Left hindlimb (tissue), 1 donor: ENCODE measurements at regions not wholly inside any gene's neighbourhood (a gene's known extent, or its start where the extent isn't known, plus 50 kb on each side); places are given as distances from the start of the nearest gene placed in this dataset.
"Not testable (repeated sequence)": the region's sequence is repeated elsewhere in the genome, so short reads cannot be mapped to it uniquely, and the experiment has no call there.

Experiments
- DNase-seq: peaks from one replicate; pipeline ENCODE4 v3.0.0-alpha.2; 2018

DNA sequence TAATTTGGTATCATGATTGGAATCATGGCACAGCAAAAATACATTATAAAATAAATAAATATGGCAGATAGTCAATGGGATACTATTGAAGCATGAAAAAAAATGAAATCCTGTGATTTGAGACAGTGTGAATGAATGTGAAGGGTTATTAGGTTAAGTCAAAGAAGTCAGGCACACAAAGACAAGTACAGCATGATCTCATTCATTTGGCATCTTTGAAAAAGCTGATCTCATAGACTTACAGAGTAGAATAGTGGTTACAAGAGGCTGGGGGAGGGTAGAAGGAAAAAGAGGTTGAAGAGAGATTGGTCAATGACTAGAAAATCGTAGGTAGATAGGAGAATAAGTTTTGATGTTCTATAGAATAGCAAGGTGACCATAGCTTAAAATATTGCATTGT, 295.1 kb upstream of the SLITRK5 start:
- DNase-seq = no peak

DNA sequence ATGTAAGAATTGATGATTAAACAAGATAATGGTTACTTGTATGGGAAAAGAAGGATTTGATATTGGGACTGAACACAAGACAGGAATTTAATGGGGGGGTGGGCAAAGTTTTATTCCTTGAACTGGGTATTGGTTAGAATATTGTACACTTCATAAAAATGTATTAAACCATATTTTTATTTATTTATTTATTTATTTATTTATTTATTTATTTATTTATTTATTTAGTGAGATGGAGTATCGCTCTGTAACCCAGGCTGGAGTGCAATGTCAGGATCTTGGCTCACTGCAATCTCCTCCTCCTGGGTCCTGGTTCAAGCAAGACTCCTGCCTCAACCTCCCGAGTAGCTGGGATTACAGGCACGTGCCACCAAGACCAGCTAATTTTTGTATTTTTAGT, 287.1 kb upstream of the SLITRK5 start:
- DNase-seq = no peak

DNA sequence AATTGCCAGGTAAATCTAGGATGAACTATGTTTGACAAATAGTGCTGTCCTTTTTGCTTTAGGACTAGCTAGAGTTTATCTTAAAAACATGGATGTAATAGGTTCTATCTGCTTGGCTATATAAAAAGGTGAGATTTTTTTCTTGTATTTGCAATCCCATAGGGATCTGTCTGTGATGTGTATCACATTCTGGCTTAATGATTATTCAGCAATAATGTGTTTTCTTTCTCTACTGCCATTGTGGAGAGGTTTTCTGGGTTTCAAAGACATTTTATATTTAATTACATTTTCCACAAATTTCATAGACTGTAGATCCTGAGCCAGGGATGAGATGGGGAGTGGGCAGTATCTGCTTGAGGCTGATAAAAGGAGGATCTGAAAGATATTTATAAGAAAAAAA, 277.8 kb upstream of the SLITRK5 start:
- DNase-seq = no peak

DNA sequence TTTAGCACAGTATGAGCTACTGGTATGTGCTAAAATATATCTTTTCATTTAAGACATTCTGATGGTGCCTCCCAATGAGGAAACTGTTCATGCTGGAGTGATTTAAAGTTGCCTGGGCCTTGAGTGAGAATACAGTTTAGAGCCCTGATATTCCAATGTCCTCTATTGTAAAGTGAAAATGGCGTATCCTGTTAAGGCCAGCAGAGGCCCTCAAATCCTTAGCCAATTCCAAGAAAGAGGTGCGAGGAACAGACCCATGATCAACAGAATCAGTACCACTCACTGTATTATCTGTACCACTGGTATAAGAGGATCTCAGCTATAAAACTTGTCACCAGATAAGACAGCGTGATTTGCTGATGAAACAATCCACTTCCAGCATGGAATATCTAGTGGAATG, 273.1 kb upstream of the SLITRK5 start:
- no peak for DNase-seq

DNA sequence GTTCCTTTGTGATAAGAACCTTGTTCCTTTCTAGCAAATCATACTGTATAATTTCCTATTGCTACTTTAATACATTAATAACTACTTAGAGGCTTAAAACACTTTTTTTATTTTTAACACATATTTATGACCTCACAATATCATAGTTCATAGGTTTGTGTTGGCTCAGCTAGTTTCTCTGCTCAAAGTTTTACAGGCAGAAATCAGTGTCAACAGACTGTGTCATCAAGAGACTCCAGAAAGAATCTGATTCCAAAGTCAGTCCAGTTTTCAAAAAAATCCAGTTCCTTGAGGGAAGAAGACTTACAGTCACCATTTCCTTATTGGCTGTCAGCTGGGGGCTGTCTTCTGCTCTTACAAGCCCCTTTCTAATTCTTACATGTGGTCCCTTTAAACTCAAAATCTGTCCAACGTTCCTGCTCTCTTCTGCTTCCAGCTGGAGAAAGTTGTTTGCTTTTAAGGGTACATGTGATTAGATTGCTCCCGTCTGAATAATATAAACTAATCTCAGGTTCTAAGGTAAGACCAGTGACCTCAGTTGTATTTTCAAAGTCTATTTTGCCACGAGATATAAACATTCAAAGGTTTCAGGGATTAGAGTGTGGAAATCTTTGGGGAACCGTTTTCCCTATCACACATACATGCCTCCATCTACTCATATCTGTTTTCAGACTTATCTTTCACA, 267.3 kb upstream of the SLITRK5 start:
- DNase-seq = no peak

DNA sequence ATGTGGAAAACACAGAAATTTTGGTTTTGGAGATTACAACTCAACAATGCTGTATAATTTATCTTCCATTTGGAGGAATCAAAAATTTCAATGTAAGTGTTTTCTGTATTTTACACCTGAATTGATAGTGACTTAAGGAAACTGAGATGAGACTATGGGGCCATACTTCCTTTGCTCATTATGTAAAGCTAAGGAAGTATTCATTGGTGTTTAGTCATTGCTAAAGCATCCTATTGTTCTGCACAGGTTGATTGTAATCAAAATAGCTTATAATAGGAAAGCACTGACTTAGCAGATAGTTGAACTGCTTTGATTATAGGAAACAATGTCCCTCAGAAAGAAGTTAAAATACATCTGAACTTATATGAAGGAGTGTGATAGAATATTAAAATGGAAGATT, 244.4 kb upstream of the SLITRK5 start:
- DNase-seq = no peak

DNA sequence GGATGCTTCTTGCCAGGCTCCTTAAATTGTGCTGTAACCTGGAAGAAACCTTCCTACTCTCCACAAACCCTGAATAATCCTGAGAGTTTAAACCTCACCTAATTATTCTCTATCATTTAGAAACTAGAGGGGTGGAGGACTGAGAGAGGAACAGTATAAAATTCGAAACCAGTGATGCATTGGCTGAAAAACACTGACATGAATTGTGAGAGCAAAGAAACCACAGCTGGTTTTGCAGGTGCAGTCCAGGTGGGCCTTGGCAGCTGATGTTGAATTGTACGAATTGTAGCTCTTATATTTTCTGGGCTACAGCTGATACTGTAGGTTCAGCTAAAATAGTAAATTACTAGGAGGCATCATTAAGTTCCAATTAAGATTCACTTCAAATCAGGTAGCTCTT, 227.0 kb upstream of the SLITRK5 start:
- no peak for DNase-seq

DNA sequence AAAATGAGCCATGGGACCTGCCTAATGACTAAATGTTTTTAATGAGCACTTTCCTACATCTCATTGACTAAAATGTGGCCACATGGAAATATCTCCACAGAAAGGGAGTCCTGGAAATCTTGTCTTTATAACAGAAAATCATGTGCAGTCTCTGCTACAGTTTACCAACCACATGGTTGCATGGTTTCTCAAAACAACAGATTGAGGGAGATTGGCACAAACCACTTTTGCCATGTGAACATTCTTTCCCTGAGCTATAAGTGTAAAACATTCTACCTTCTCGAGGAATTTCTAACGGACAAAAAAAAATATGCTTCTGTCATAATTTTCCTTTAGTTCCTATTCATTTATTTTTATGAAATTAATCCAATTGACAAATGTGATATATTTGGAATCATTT, 218.9 kb upstream of the SLITRK5 start:
- DNase-seq = no peak

DNA sequence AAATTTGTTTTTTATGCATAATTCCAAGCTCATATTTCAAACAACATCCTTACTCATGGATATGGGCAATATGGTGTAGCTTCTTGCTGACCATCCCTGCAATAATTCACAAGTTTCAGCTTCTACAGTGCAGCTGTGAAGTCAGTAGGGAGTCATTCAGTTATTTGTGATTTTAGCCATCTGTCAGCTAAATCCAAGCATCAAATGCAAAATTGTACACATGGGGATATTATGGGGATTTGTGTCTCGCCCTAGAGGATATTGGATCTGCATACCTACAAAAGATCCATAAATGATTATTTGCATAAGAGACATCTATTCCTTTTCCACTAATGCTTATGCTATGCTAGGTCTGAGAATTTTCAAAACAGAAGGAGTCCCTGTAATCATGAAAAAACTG, 217.9 kb upstream of the SLITRK5 start:
- DNase-seq = no peak

DNA sequence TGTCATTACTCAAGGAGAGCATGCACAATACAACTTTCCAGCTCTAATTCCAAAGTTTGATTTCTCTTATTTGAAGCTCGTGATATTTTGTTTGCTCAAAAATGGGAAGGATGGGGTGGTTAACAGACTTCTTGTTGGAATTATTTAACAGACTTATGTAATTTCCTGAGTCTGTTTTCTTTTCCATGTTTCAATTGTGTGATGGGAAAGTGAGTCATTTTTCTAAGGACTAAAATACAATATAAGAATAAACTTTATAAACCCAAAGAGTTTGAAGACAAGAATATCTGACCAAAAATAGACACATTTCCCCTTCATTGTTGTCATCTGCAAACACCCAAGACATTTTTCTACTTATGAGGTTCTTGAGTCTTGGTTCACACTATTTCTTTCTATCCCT, 211.8 kb upstream of the SLITRK5 start:
- no peak for DNase-seq

DNA sequence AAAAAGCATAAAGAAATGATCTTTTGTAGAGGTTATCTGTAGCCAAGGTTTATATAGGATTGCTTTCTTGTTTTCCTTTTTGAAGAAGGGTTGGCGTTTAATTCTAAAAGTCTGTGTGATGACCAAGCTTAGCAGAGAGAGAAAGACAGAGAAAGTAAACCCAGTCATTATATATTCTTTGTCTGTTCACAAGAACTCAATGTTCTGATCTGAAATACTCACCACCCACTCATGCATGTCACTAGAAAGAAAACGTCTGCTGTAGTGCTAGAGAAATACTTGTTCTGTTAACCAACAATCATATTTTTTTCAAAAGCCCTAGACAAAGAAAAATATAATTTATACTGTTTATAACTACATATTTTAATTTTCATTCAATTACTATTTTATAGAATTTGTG, 173.7 kb upstream of the SLITRK5 start:
- no peak for DNase-seq

DNA sequence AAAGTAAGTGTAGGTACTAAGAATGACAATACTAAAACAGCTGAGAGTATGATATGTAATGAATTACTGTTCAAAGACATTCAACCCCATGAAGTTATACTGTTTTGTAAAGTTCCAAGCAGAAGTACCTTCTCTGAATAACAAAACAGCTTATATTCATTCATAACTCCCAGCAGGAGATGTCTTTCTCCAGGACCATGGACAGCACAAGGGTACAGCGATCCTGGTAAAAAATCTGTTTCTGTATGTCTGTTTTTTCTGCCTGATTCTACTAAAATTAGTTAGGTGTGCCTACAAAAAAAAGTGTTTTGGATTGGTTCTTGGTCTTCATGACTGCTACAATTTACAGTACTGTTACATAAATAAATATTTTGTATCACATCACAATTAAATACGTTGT, 172.5 kb upstream of the SLITRK5 start:
- peak; percentile 31 for DNase-seq

DNA sequence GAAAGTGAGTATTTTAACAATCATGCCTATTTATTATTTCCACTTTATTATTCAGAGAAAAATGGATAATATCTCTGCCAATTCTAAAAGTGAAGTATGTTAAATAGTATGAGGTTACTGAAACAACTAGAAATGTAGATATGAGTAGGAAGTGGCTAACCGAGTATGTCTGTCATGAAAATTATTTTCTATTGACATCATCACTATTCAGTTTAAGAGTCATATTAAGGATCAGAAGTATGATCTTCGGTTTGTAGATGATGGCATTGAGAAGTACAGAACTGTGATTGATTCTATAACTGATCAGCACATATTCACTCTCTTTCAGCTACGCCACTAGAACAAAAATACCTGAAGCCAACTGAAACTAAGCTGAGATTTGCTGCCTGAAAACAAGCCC, 146.4 kb upstream of the SLITRK5 start:
- no peak for DNase-seq

DNA sequence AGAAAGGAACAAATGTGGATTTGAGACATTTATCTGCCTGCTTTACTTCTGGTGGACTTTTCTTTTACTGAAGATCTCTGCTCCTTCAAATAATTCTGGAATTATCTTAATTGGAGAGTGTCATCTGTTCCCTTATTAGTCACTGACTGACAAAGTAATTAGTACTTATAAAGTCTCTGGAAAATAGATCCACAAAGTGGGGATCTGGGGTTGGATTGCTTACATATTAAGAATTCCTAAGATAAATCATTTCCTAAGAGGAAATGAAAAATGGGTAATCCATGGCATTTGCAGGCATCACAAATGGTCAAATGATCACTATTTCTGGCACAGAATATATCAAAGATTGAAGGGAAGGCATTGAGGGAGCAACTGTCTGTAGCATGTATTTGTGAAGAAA, 137.4 kb upstream of the SLITRK5 start:
- DNase-seq = no peak

DNA sequence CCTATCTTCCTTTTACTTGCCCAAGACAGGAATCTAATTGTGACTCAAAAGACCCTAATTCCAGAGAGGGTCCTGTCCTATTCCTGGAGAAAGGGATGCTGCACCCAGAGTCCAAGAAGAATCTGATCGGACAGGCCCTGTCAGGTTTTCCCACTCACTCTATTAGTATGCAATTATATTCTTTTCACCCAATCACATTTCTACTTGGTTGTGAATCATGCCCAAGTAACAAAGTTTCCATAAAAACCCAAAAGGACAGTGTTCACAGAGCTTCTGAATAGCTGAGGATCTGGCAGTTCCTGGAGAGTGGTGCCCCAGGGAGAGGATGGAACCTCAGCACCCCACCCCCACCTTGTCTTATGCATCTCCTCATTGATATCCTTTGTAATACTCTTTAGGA, 135.3 kb upstream of the SLITRK5 start:
- no peak for DNase-seq

DNA sequence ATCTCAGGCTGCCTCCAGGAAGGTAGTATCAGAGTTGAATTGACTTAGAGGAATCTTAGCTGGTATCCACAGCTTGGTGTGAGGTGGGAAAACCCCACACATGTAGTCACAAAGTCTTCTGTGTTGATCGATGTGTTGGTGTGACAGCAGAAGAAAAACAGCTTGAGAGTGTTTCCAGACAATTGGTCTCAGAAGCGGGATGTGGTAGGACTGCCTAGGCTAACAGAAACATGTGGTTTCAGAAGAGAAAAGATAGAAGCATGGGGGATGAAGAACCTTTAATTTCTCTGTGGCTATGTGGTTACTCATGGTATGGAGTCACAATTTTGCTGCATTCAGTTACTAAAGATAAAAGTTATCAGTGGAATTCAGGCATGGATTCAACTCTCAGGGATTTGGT, 134.7 kb upstream of the SLITRK5 start:
- DNase-seq = peak; percentile 25

DNA sequence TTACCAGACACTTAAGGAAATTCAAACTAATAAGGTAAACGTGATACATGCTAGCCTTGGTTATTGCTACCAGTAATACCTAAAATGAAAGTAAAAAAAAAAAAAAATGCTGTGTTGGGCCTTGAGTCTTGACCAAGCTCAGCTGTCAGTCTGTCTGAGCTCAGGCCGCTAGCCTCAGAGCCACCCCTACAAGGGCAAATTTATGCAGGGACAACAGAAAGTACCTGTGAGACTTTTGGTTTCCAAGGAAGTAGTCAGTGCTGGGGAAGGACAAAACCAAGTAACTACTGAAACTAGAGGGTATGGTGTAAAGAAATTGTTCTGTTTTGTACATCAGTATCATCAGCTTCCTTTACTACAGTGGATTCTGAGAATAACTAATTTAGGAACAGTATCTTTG, 134.3 kb upstream of the SLITRK5 start:
- no peak for DNase-seq

DNA sequence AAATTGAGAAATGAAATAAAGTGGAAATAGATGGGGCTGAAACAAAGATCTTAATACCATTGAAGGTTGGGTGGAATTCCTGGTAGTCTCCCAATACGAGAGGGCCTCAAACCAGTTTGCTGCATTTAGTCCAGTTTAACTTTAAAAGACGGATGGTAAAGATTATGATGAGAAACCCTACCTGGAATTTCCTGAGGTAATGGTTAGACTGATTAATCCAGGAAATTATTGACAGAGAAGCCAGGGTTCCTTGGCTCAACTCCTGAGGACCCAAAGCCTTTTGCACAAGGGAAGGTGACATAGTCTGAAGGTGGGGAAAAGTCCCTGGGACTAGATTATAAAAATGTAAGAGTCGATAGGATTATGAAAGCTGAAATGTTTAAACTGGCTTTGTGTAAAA, 133.2 kb upstream of the SLITRK5 start:
- no peak for DNase-seq

DNA sequence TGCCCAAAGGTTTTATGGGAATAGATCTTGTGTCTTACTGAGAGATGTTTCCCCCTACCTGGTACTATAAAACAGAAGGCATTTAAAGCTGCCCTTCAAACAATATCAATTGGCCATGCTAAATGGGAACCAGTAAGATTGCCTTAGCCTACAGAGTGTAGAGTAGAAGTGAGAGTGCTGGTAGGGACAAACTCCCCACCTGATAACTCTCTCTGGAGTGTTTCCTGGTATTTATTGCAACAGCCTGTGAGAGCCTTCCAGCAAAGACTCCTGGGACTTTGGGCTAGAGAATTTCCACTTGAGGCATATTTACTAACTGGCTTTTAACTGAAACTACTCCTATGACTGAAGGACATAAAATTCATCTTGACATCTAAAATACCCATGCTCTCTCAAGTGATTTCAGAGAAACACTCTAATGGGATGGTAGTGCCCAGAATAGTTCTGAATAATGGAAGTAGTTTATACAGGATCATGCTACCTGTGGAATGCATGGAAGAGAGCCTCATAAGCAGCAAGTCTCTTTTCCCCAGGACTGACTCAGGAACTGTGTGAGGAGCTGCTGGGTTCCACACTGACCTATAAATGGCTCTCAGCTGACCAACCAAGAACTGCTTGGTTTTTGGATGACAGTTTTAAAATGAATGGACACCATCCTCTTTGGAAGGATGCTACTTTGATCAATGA, 132.7 kb upstream of the SLITRK5 start:
- no peak for DNase-seq

DNA sequence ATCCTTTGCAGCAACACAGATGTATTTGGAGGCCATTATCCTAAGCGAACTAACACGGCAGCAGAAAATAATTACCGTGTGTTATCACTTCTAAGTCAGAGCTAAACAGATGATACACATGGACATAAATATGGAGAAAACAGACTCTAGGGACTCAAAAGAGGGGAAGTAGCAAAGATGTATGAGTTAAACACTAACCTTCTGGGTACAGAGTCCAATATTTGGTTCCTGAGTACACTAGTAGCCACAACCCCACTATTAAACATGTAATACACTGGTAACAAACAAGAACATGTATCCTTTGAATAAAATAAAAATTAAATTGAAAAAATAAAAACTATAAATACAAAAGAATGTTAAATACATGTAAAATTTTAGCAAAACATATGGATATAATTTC, 118.0 kb upstream of the SLITRK5 start:
- no peak for DNase-seq

DNA sequence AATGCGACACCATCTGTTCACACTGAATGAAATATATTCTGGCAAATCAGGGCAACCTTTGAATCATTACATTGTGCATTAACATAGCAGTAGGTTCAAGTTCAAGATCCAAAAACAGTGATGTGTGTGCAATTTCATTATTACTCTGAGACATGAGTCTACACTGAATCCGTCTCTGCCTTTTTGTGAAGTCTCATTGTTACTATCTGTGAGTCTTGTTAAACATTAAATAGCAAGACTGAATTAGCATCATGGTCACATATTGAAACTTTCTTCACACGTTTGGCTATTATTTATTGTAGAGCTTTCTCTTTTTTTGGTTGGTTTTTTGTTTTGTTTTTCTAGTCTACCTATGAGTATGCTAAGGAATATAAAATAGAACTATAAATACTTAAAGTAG, 117.1 kb upstream of the SLITRK5 start:
- DNase-seq = no peak

DNA sequence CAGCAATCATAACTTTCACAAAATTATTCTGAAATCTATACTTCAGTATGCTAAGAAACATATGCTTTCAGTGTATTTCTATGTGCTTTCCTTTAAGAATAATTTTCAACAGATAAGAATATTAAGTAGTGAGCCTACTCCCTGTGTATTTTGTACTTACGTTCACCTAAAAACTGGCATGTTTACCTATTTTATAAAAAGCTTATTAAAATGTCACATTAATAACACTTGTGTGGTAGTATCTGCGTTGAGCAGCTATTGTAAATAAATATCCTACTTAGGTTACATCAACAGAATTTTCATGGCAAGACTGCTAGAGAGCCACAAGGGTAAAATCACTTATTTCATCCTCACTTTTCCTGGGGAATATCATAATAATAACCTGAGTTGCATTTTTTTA, 113.4 kb upstream of the SLITRK5 start:
- no peak for DNase-seq

DNA sequence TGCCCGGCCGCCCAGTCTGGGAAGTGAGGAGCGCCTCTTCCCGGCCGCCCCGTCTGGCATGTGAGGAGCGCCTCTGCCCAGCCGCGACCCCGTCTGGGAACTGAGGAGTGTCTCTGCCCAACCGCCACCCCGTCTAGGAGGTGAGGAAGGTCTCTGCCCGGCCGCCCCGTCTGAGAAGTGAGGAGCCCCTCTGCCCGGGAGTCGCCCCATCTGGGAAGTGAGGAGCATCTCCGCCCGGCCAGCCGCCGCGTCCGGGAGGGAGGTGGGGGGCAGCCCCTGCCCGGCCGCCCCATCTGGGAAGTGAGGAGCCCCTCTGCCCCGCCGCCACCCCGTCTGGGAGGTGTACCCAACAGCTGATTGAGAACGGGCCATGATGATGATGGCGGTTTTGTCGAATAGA, 109.6 kb upstream of the SLITRK5 start:
- DNase-seq = not testable (repeated sequence)

DNA sequence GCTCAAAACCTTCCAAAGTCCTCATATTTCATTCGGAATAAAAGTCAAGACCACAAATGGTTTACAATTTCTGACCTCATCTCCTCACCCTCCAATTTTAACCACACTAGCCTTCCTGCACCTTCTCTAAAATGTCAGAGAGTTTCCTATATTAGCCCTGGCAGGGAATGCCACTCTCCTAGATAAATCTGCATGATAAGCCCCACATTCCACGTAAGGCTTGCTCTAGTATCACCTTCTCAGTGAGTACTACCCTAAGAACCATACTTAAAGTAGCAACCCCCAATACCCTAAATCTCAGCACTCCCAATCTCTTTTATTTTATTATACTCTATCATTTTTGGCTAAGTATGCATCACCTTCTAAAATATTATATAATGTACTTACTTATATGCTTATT, 100.5 kb upstream of the SLITRK5 start:
- no peak for DNase-seq

DNA sequence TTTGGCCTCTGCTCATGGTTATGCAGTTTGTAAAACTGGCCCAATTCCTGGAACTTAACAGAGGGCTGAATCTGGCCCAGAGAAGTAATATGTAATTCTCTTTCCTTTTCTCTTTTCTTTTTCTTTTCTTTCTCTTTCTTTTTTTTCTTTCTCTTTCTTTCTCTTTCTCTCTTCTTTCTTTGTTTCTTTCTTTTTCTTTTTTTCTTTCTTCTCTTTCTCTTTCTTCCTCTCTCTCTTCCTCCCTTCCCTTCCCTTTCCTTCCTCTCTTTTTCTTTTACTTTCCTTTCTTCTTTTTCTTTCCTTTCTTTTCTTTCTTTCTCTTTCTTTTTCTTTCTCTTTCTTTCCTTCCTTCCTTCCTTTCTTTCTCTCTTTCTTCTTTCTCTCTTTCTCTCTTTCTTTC, 88.8 kb upstream of the SLITRK5 start:
- no peak for DNase-seq
